GM12864 (cell line): ENCODE measurements at regions not wholly inside any gene's neighbourhood (a gene's known extent, or its start where the extent isn't known, plus 50 kb on each side); places are given as distances from the start of the nearest gene placed in this dataset.

Experiments used
- DNase-seq: peaks from one replicate; pipeline ENCODE4 v3.0.0-alpha.2; 2011; ENCODE audit warnings: low read depth
- H3K4me3 ChIP-seq: 2 replicates; pipeline ENCODE4 v1.5.1; 2011; ENCODE audit warnings: mild to moderate bottlenecking, low read depth, low read length, control low read depth
- TF ChIP-seq, protein P1 (sequence below): IDR thresholded peaks from 2 replicates; pipeline ENCODE4 v1.5.1; 2011; ENCODE audit warnings: low read depth, mild to moderate bottlenecking, moderate library complexity, low read length, control low read depth, inconsistent platforms; ENCODE audit errors: missing control alignments

DNA sequence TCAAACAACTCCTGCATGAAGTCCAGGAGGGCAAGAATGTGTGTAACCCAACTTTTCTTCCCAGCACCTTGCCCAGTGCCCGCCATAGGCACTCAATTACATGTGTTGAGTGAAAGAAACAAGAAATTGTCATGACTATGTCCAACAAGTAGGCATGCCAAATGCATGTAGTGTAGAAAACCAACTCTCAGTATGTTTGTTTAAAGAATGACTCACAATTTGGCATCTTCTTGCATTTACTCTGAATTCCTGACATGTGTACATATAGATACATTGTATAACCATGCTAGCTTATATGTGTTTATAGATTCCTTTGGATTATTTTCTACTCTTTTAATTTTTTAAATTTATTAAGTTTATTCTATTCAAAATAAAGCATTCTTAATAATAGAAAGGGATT, 305.0 kb downstream of the EFNB2 start:
- no peak overlapping the region for H3K4me3 ChIP-seq
- TF ChIP-seq, protein P1, sequence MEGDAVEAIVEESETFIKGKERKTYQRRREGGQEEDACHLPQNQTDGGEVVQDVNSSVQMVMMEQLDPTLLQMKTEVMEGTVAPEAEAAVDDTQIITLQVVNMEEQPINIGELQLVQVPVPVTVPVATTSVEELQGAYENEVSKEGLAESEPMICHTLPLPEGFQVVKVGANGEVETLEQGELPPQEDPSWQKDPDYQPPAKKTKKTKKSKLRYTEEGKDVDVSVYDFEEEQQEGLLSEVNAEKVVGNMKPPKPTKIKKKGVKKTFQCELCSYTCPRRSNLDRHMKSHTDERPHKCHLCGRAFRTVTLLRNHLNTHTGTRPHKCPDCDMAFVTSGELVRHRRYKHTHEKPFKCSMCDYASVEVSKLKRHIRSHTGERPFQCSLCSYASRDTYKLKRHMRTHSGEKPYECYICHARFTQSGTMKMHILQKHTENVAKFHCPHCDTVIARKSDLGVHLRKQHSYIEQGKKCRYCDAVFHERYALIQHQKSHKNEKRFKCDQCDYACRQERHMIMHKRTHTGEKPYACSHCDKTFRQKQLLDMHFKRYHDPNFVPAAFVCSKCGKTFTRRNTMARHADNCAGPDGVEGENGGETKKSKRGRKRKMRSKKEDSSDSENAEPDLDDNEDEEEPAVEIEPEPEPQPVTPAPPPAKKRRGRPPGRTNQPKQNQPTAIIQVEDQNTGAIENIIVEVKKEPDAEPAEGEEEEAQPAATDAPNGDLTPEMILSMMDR, result no peak
- DNase-seq, result no peak

DNA sequence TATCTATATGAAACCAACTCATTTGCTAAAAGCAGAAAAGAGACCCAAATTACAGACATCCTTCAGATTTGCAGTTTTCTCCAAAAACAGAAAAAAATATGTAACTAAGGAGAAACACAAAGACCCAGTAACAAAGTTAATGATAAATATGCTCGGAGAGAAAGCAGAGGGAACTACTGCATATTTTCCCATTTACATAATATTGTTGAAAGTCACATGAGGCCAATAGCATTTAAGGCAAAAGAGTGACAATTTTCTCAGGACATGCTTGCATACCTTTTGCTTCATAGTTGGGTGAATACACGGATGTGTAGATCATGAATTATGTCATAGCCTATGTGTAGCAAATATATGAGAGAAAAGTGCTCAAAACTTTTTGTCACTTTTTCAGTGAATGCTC, 310.3 kb downstream of the EFNB2 start:
- TF ChIP-seq, protein P1, result no peak

DNA sequence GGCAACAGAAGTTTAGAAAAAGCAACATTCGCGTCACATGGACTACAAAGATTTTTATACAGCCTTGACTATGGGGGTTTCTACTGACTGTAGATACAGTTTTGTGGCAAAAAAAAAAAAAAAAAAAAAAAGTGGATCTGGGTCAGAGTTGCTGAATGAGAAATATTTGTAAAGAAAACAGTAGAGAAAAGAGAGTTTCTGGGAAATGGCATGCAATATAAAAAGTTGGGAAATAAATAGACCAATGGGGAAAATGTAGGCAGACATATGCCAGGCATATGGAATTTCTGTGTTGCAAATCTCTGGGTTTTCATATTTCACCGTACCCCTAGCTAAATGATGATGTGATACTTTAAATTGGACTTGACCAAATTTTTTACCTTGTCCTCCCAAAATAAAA, 315.3 kb downstream of the EFNB2 start:
- DNase-seq, result no peak
- no peak overlapping the region for H3K4me3 ChIP-seq
- TF ChIP-seq, protein P1, result no peak

More for the DNA sequence above, 310.3 kb downstream of the EFNB2 start:
- no peak for DNase-seq
- no peak overlapping the region for H3K4me3 ChIP-seq

DNA sequence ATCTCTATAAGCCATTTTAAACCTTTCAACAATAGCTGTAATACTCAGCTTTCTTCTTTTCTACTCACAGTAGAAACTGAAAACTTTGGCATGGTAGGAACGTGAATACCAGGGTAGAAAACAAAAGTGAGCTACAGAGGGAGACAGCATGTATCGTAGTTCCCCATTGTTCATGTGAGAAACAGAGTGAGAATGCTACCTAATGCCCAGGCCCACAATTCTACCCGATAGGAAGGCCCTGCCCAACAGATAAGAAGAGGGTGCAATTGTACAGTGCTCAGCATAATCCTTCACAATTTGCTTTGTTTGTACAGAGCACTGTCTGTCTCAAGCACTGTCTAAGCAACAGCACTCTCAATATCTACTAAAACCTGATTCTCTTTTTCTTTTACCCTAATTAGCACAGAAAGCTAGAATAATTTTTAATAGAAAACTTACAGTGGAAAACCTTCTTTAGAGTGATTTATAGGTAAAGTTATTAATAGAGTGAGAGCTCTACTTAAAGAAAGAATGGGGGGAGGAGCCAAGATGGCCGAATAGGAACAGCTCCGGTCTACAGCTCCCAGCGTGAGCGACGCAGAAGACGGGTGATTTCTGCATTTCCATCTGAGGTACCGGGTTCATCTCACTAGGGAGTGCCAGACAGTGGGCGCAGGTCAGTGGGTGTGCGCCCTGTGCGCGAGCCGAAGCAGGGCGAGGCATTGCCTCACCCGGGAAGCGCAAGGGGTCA, 322.3 kb downstream of the EFNB2 start:
- TF ChIP-seq, protein P1, result no peak
- no peak for DNase-seq
- no peak overlapping the region for H3K4me3 ChIP-seq

DNA sequence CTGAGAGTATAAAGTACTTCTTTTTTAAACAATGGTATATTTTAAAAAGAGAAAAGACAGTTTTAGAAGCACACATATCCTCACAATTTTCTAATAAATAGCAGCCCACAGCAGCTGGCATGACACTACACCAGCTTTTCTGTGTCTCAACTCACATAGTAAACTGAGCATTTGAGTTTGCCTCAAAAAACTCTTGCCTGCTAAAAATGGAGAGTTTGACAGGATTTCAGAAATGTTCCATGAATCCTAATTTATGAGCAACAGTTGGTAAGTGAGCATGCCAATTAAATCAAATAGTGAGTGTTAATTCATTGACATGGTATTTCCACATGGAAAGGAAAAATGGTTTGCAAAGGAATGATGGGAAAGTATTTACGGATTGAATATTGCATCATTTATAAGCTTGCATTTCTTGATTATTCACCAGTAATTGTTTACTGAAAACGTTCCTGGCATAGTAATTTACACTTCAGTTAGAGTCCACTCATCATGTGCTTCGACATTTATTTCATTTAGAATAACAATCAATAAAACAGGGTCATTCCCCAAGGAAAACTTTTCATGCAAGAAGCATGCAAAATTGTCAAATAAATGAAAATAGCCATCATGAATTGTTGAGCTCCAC, 323.0 kb downstream of the EFNB2 start:
- no peak for DNase-seq

DNA sequence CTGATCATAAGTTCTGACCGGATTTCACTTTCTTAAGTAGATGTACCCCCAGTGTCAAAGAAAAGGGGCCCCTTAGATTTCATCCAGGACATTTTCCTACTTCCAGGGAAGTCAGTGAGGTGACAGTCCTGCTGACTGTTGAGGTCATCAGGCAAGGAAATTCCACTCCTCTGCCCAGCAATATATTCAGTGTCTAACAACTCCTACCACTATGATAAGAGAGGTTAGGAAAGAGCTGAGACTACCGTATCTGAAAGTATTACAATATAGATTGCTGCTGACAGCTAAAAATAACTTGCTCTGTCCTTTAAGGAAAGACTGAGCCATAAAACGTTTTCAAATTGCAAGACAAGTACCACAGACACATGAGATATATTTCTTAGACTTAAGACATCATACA, 325.1 kb downstream of the EFNB2 start:
- DNase-seq, result no peak
- H3K4me3 ChIP-seq, result no peak overlapping the region
- TF ChIP-seq, protein P1, result no peak

More for the DNA sequence above, 323.0 kb downstream of the EFNB2 start:
- TF ChIP-seq, protein P1, result no peak
- H3K4me3 ChIP-seq, result no peak overlapping the region
